H1 (cell line): ENCODE measurements at regions not wholly inside any gene's neighbourhood (a gene's known extent, or its start where the extent isn't known, plus 50 kb on each side); places are given as distances from the start of the nearest gene placed in this dataset.

Experiments
- CTCF ChIA-PET: fragments of 300-600 bp; sonication (Branson Sonifier 250); formaldehyde crosslinking; loops from one replicate; lab custom pipeline; 2021; ENCODE audit not compliant: partially characterized antibody; lab: Charles Lee
- POLR2A ChIA-PET: fragments of 300-600 bp; sonication (Branson Sonifier 250); formaldehyde crosslinking; loops from one replicate; lab custom pipeline; 2021; ENCODE audit warnings: inconsistent platforms; ENCODE audit not compliant: partially characterized antibody; lab: Charles Lee
- DNase-seq, 2 experiments: peaks; one replicate each; pipeline versions ENCODE4 v3.0.0 to v3.0.0-alpha.2; 2010 to 2022; ENCODE audit warnings: low spot score in 2 of 2, low read depth in 1 of 2, mixed read lengths in 1 of 2
- FAIRE-seq: peaks from 2 replicates; lab custom pipeline; 2011; peaks lifted over from hg19 to GRCh38; lab: Jason Lieb, UNC
- H2AFZ ChIP-seq: 2 replicates; pipeline ENCODE4 v1.8.1; 2012; ENCODE audit warnings: low read length, inconsistent platforms
- H2AK5ac ChIP-seq: 2 replicates; pipeline ENCODE4 v1.6.1; 2013; ENCODE audit warnings: low read depth, low read length
- H2BK120ac ChIP-seq: replicated peaks from 2 replicates; pipeline ENCODE3; 2013; ENCODE audit warnings: low read depth, low read length, inconsistent platforms
- H2BK12ac ChIP-seq: 2 replicates; pipeline ENCODE4 v1.6.1; 2013; ENCODE audit warnings: low read depth, low read length
- H2BK15ac ChIP-seq: 2 replicates; pipeline ENCODE4 v1.6.1; 2013; ENCODE audit warnings: low read length
- H2BK20ac ChIP-seq: 2 replicates; pipeline ENCODE4 v1.6.1; 2013; ENCODE audit warnings: low read length
- H2BK5ac ChIP-seq: 2 replicates; pipeline ENCODE4 v1.6.1; 2013; ENCODE audit warnings: low read depth, low read length
- H3K14ac ChIP-seq: 2 replicates; pipeline ENCODE4 v1.6.1; 2013; ENCODE audit warnings: inconsistent platforms; ENCODE audit not compliant: insufficient read length
- H3K18ac ChIP-seq: 2 replicates; pipeline ENCODE4 v1.6.1; 2013; ENCODE audit warnings: low read length; ENCODE audit errors: extremely low read depth
- H3K23ac ChIP-seq: 2 replicates; pipeline ENCODE4 v1.6.1; 2013; ENCODE audit warnings: inconsistent platforms; ENCODE audit not compliant: insufficient read length
- H3K23me2 ChIP-seq: 2 replicates; pipeline ENCODE4 v1.6.1; 2013; ENCODE audit warnings: low read depth, low read length
- H3K27ac ChIP-seq: 2 replicates; pipeline ENCODE4 v1.6.1; 2011; ENCODE audit warnings: low read depth, low read length, inconsistent platforms
- H3K27me3 ChIP-seq, 4 experiments: replicated peaks in 1 of 4; 1 replicate in 1 of 4; 2 replicates in 3 of 4; pipeline versions ENCODE4 v1.6.1 to v1.8.1; 2011 to 2013; ENCODE audit warnings: low read length in 3 of 4, mild to moderate bottlenecking in 3 of 4, inconsistent platforms in 2 of 4, mixed read lengths in 2 of 4, moderate library complexity in 1 of 4; ENCODE audit not compliant: control insufficient read depth in 3 of 4, insufficient read depth in 3 of 4; ENCODE audit errors: extremely low read depth in 1 of 4
- H3K36me3 ChIP-seq, 4 experiments: 2 replicates each; pipeline versions ENCODE4 v1.6.1 to v1.8.1; 2011 to 2013; ENCODE audit warnings: mild to moderate bottlenecking in 4 of 4, low read length in 3 of 4, moderate library complexity in 2 of 4, control low read depth in 1 of 4, inconsistent platforms in 1 of 4; ENCODE audit not compliant: insufficient read depth in 4 of 4, control insufficient read depth in 2 of 4
- H3K4ac ChIP-seq: replicated peaks from 2 replicates; pipeline ENCODE3; 2013; ENCODE audit warnings: low read length, low read depth, mixed read lengths, inconsistent platforms; ENCODE audit not compliant: insufficient read length
- H3K4me1 ChIP-seq, 4 experiments: replicated peaks in 1 of 4; 1 replicate in 1 of 4; 2 replicates in 3 of 4; pipeline versions ENCODE4 v1.6.1 to v1.8.1; 2011 to 2013; ENCODE audit warnings: low read length in 3 of 4, inconsistent platforms in 2 of 4, mixed read lengths in 1 of 4; ENCODE audit not compliant: insufficient read depth in 4 of 4, control insufficient read depth in 3 of 4
- H3K4me2 ChIP-seq, 2 experiments: 2 replicates each; pipeline versions ENCODE4 v1.6.1 to v1.8.1; 2011 to 2013; ENCODE audit warnings: low read depth in 2 of 2, low read length in 2 of 2, control low read depth in 1 of 2, inconsistent platforms in 1 of 2, mild to moderate bottlenecking in 1 of 2; ENCODE audit not compliant: insufficient read depth in 1 of 2
- H3K4me3 ChIP-seq, 4 experiments: fragments of 200-600, 300-600 bp in 1 of 4; sonication (generic), shearing (Covaris generic), sonication (Bioruptor Twin) in 1 of 4; 2 replicates each; pipeline versions ENCODE4 v1.5.1 to v1.8.1; 2011 to 2016; ENCODE audit warnings: low read length in 4 of 4, low read depth in 3 of 4, control low read depth in 2 of 4, inconsistent platforms in 2 of 4, mild to moderate bottlenecking in 2 of 4, mixed read lengths in 1 of 4, moderate library complexity in 1 of 4; ENCODE audit not compliant: insufficient read depth in 2 of 4; ENCODE audit errors: extremely low read depth in 1 of 4
- H3K56ac ChIP-seq: replicated peaks from 2 replicates; pipeline ENCODE3; 2013; ENCODE audit warnings: low read depth, mild to moderate bottlenecking, mixed read lengths, low read length, inconsistent platforms; ENCODE audit not compliant: insufficient read length
- H3K79me1 ChIP-seq: 2 replicates; pipeline ENCODE4 v1.6.1; 2013; ENCODE audit warnings: low read depth, low read length, control low read depth
- H3K79me2 ChIP-seq, 2 experiments: 2 replicates each; pipeline versions ENCODE4 v1.6.1 to v1.8.1; 2012 to 2013; ENCODE audit warnings: low read length in 2 of 2, mild to moderate bottlenecking in 2 of 2, inconsistent platforms in 1 of 2; ENCODE audit not compliant: insufficient read depth in 2 of 2, control insufficient read depth in 1 of 2
- H3K9ac ChIP-seq, 4 experiments: replicated peaks in 1 of 4; 1 replicate in 1 of 4; 2 replicates in 3 of 4; pipeline versions ENCODE4 v1.6.1 to v1.8.1; 2011 to 2013; ENCODE audit warnings: low read depth in 3 of 4, low read length in 3 of 4, control low read depth in 2 of 4, mild to moderate bottlenecking in 2 of 4, moderate library complexity in 2 of 4, inconsistent platforms in 1 of 4; ENCODE audit errors: extremely low read depth in 1 of 4
- H3K9me3 ChIP-seq, 2 experiments: 2 replicates each; pipeline versions ENCODE4 v1.6.1 to v1.8.1; 2012 to 2013; ENCODE audit warnings: mild to moderate bottlenecking in 2 of 2, moderate library complexity in 2 of 2, control low read depth in 1 of 2, inconsistent platforms in 1 of 2, low read depth in 1 of 2, low read length in 1 of 2, mixed read lengths in 1 of 2; ENCODE audit not compliant: insufficient read depth in 2 of 2
- H4K20me1 ChIP-seq, 2 experiments: replicated peaks in 1 of 2; 2 replicates each; pipeline versions ENCODE3 to v1.8.1; 2011 to 2013; ENCODE audit warnings: inconsistent platforms in 2 of 2, low read length in 2 of 2, mild to moderate bottlenecking in 1 of 2; ENCODE audit not compliant: insufficient read depth in 2 of 2, control insufficient read depth in 1 of 2
- H4K5ac ChIP-seq: 2 replicates; pipeline ENCODE4 v1.6.1; 2013; ENCODE audit warnings: low read length, low read depth, mixed read lengths, inconsistent platforms; ENCODE audit not compliant: insufficient read length
- H4K8ac ChIP-seq: 2 replicates; pipeline ENCODE4 v1.8.0; 2013; ENCODE audit warnings: mild to moderate bottlenecking, moderate library complexity, low read length, inconsistent platforms; ENCODE audit not compliant: insufficient read depth; ENCODE audit errors: extremely low read depth
- H4K91ac ChIP-seq: replicated peaks from 2 replicates; pipeline ENCODE3; 2013; ENCODE audit warnings: low read length, mixed read lengths, inconsistent platforms; ENCODE audit not compliant: insufficient read length
- EGR1 ChIP-seq: IDR thresholded peaks from 2 replicates; pipeline ENCODE4 v1.6.1; 2011; ENCODE audit warnings: low read depth, low read length, borderline replicate concordance
- JUN ChIP-seq: IDR thresholded peaks from 2 replicates; pipeline ENCODE4 v1.6.1; 2011; ENCODE audit warnings: low read depth, mild to moderate bottlenecking, improper control_type of control experiment, low read length
- SIX5 ChIP-seq: IDR thresholded peaks from 2 replicates; pipeline ENCODE4 v1.6.1; 2011; ENCODE audit warnings: mild to moderate bottlenecking, low read depth, low read length
- WGBS, 2 experiments: shearing (Covaris generic) in 1 of 2; methylation state at CpG; one replicate each; pipeline versions ENCODE4 v1.1.6 to v1.1.7; 2013 to 2015; ENCODE audit warnings: low lambda C conversion rate in 2 of 2, mixed read lengths in 2 of 2, inconsistent platforms in 1 of 2, low coverage in 1 of 2, missing lambda C conversion rate in 1 of 2; ENCODE audit not compliant: insufficient replicate concordance in 2 of 2, insufficient coverage in 1 of 2, insufficient read length in 1 of 2; ENCODE audit errors: extremely low coverage in 1 of 2, missing lambda C conversion rate in 1 of 2; 5-methylcytosine and 5-hydroxymethylcytosine counted together

GRCh38 chr10:125398270-125398669 lies 237.9 kb upstream of the CTBP2 start:
- H3K79me1 ChIP-seq = no peaks in the 10 kb centered on the region
- H3K23ac ChIP-seq = no peak overlapping the region
- no peak for DNase-seq
- no peak overlapping the region for H2BK120ac ChIP-seq
- H3K4me3 ChIP-seq = no peak overlapping the region
- H3K27me3 ChIP-seq = no peaks in the 10 kb centered on the region
- H3K23me2 ChIP-seq = no peaks in the 10 kb centered on the region; the same call in 1 of the 2 replicates
- no peak overlapping the region for H3K14ac ChIP-seq
- H3K4me2 ChIP-seq = no peak overlapping the region
- TF ChIP-seq SIX5 (no peak), JUN (no peak), EGR1 (no peak)
- TF ChIP-seq, all 59 proteins: peak for 0
- no peak overlapping the region for H2BK15ac ChIP-seq
- WGBS, 2 experiments = 87% methylated on average over 3 of the region's 3 CpGs; no CpG with 5 or more reads in 1 of the 2 experiments
- H2BK12ac ChIP-seq = no peak overlapping the region
- H3K9ac ChIP-seq = no peak overlapping the region
- no peak overlapping the region for H3K56ac ChIP-seq
- no peak overlapping the region for H3K27ac ChIP-seq
- no peak for FAIRE-seq
- H2BK5ac ChIP-seq = no peak overlapping the region
- no peak overlapping the region for H3K4ac ChIP-seq
- ChIA-PET POLR2A (no interaction called here), CTCF (no interaction called here)
- no peak overlapping the region for H3K18ac ChIP-seq
- no peak overlapping the region for H2AK5ac ChIP-seq
- no peak overlapping the region for H4K8ac ChIP-seq
- no peaks in the 10 kb centered on the region for H3K79me2 ChIP-seq
- no peaks in the 10 kb centered on the region for H4K20me1 ChIP-seq
- H3K36me3 ChIP-seq = no peaks in the 10 kb centered on the region
- H3K4me1 ChIP-seq = no peaks in the 10 kb centered on the region
- no peaks in the 10 kb centered on the region for H3K9me3 ChIP-seq
- H4K5ac ChIP-seq = no peak overlapping the region
- no peak overlapping the region for H4K91ac ChIP-seq
- H2BK20ac ChIP-seq = no peak overlapping the region
- no peak overlapping the region for H2AFZ ChIP-seq
